OCI-LY1 (cell line): ENCODE measurements at regions not wholly inside any gene's neighbourhood (a gene's known extent, or its start where the extent isn't known, plus 50 kb on each side); places are given as distances from the start of the nearest gene placed in this dataset.

ENCODE experiments used
- EZH2 ChIP-seq: fragments of 200-600 bp; sonication (generic), shearing (Covaris generic); IDR thresholded peaks from 2 replicates; pipeline ENCODE4 v1.8.0; 2017; ENCODE audit warnings: borderline replicate concordance, mixed run types, mild to moderate bottlenecking, antibody characterized with exemption, low read length, moderate library complexity, mixed read lengths
- TF ChIP-seq, protein P1 (sequence below): fragments of 200-600 bp; sonication (generic), shearing (Covaris generic); IDR thresholded peaks from 2 replicates; pipeline ENCODE4 v1.5.1; 2017; ENCODE audit warnings: mild to moderate bottlenecking, antibody characterized with exemption, low read length, moderate library complexity, mixed read lengths

DNA sequence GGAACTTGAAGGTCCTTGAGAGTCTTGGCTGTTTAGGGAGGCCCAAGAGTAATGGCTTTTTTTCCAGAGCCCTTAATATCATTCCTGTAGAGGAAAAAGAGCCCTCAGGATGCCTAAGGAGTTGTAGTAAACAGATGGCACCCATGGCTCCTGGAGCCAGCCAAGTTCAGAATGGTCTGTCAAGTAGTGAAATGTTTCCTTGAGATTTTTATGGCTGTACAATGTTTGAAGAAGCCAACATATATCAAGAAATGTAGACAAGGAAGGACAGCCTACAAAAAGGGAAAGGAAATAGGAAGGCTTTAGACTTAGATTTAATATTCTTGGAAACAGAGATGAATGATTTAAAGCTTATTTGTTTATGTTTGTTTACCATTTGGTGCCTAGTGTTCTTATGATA, 334.8 kb downstream of the SATB1 start:
- TF ChIP-seq EZH2, result no peak
- TF ChIP-seq, protein P1, sequence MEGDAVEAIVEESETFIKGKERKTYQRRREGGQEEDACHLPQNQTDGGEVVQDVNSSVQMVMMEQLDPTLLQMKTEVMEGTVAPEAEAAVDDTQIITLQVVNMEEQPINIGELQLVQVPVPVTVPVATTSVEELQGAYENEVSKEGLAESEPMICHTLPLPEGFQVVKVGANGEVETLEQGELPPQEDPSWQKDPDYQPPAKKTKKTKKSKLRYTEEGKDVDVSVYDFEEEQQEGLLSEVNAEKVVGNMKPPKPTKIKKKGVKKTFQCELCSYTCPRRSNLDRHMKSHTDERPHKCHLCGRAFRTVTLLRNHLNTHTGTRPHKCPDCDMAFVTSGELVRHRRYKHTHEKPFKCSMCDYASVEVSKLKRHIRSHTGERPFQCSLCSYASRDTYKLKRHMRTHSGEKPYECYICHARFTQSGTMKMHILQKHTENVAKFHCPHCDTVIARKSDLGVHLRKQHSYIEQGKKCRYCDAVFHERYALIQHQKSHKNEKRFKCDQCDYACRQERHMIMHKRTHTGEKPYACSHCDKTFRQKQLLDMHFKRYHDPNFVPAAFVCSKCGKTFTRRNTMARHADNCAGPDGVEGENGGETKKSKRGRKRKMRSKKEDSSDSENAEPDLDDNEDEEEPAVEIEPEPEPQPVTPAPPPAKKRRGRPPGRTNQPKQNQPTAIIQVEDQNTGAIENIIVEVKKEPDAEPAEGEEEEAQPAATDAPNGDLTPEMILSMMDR, result no peak
